Esophagus (tissue), 2 donors: ENCODE measurements at regions not wholly inside any gene's neighbourhood (a gene's known extent, or its start where the extent isn't known, plus 50 kb on each side); places are given as distances from the start of the nearest gene placed in this dataset.

Source experiments
- H3K27ac ChIP-seq, 2 donors: one replicate each; pipeline ENCODE4 v1.5.1; 2013; ENCODE audit warnings: low read depth in 2 of 2, mild to moderate bottlenecking in 2 of 2, inconsistent platforms in 1 of 2, low read length in 1 of 2, moderate library complexity in 1 of 2
- H3K27me3 ChIP-seq, 2 donors: one replicate each; pipeline ENCODE4 v1.6.1; 2013; ENCODE audit warnings: low read length in 2 of 2, control low read depth in 1 of 2, mild to moderate bottlenecking in 1 of 2; ENCODE audit not compliant: insufficient read depth in 2 of 2, control insufficient read depth in 1 of 2
- H3K36me3 ChIP-seq, 2 donors: one replicate each; pipeline ENCODE4 v1.6.1; 2013; ENCODE audit warnings: low read length in 1 of 2; ENCODE audit not compliant: control insufficient read depth in 2 of 2, insufficient read depth in 2 of 2
- H3K4me1 ChIP-seq, 2 donors: one replicate each; pipeline ENCODE4 v1.6.1; 2013; ENCODE audit warnings: low read length in 1 of 2; ENCODE audit not compliant: control insufficient read depth in 2 of 2, insufficient read depth in 2 of 2
- H3K4me3 ChIP-seq, 2 donors: one replicate each; pipeline ENCODE4 v1.5.1; 2013; ENCODE audit warnings: low read length in 2 of 2, mild to moderate bottlenecking in 2 of 2, low read depth in 1 of 2, moderate library complexity in 1 of 2
- H3K9me3 ChIP-seq, 2 donors: one replicate each; pipeline ENCODE4 v1.6.1; 2013; ENCODE audit warnings: mild to moderate bottlenecking in 2 of 2, low read depth in 1 of 2, low read length in 1 of 2, moderate library complexity in 1 of 2; ENCODE audit not compliant: control insufficient read depth in 2 of 2, insufficient read depth in 1 of 2
- WGBS, 2 donors: extraction: QIAGEN DNeasy Blood & Tissue Kit; methylation state at CpG; one replicate each; pipeline ENCODE4 v1.1.7; 2013; 5-methylcytosine and 5-hydroxymethylcytosine counted together
- donor health status: healthy with polysubstance abuse.
- donor health status: Bipolar disorder and iron deficiency.

DNA sequence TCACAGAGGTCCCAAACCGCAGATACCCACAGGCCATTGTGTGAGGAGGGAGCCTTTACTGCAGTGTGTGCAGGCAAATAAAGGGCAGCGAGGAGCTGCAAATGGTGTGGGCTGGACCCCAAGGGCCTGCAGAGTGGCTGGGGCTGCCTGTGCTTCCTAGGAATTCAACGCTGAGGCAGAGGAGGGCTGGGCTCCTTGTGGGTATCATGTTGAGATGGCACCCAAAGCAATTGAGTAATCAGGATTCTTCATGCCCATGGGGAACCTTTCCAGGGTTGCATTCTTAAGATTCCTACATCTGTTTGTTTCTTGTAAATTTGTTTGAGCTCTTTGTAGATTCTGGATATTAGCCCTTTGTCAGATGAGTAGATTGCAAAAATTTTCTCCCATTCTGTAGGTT lies 85.4 kb upstream of the LIPC start:
- 78 to 86% methylated on average over 3 of the region's 3 CpGs for WGBS, 2 donors
- Histone ChIP-seq H3K27ac (no peak overlapping the region), H3K4me3 (no peak overlapping the region), H3K4me1 (no peaks in the 10 kb centered on the region), H3K36me3 (no peaks in the 10 kb centered on the region), H3K27me3 (no peaks in the 10 kb centered on the region), H3K9me3 (no peaks in the 10 kb centered on the region)

GRCh38 chr15:58348095-58348812 lies 83.5 kb upstream of the LIPC start:
- WGBS, 2 donors, result 77 to 94% methylated on average over 1 of the region's 1 CpG
- Histone ChIP-seq H3K27ac (no peak overlapping the region), H3K4me1 (no peaks in the 10 kb centered on the region), H3K36me3 (no peaks in the 10 kb centered on the region), H3K4me3 (no peak overlapping the region), H3K9me3 (no peaks in the 10 kb centered on the region), H3K27me3 (no peaks in the 10 kb centered on the region)

DNA sequence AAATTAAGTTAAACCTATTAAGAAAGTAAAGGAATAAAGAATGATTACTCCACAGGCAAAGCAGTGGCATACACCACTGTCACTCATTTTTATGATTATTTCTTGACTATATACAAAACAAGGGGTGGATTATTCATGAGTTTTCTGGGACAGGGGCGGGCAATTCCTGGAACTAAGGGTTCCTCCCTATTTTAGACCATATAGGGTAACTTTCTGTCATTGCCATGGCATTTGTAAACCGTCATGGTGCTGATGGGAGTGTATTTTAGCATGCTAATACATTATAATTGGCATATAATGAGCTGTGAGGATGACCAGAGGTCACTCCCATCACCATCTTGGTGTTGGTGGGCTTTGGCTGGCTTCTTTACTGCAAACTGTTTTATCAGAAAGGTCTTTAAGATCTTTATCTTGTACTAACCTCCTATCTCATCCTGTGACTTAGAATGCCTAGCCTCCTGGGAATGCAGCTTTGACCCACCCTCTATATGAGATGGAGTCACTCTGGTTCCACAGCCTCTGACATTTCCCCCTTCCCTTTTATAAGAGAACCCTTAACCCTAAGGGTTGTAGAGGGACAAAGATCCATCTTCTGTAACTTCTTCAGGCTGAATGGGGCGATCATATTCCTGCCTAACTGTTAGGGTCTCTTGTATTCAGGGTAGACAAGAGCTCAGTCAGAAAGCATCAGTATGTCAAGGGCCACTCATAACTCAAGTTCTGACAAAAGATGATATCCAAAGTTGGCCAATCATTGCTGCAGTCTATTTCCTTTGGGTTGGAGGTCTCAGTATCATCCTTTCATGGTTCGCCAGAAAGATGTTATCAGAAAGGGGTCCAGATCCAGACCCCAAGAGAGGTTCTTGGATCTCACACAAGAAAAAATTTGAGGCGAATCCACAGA lies 79.5 kb upstream of the LIPC start:
- WGBS, 2 donors, result 91 to 92% methylated on average over 5 of the region's 5 CpGs
- no peak overlapping the region for H3K27ac ChIP-seq
- no peaks in the 10 kb centered on the region for H3K27me3 ChIP-seq
- no peaks in the 10 kb centered on the region for H3K4me1 ChIP-seq
- no peak overlapping the region for H3K4me3 ChIP-seq
- H3K36me3 ChIP-seq, result no peaks in the 10 kb centered on the region
- H3K9me3 ChIP-seq, result no peaks in the 10 kb centered on the region

- WGBS, 2 donors, result 85 to 87% methylated on average over 9 of the region's 9 CpGs
- no peaks in the 10 kb centered on the region for H3K36me3 ChIP-seq
These were observed 76.3 kb upstream of the LIPC start for GRCh38 chr15:58355382-58355971.

DNA sequence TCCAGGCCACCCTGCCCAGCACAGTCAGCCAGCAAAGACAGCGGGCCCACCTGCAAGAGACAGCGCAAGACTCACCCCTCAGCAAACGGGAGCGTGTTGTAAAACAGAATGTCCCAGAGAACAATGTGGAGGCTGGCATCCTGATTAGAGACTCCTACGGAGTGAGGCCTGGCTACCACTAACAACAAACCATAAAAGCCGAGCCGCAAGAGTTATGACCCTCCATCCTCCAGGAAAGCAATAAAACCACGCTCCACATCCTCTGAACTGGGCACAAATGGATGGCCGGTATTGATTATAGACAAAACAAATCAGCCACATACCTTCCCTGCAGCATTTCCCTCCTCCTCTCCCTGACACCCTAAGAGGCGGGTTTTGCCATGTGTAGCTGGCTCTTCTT lies 75.8 kb upstream of the LIPC start:
- WGBS, 2 donors, result 88 to 93% methylated on average over 10 of the region's 10 CpGs
- Histone ChIP-seq H3K36me3 (no peaks in the 10 kb centered on the region), H3K4me1 (no peaks in the 10 kb centered on the region)

More at GRCh38 chr15:58355382-58355971, 76.3 kb upstream of the LIPC start:
- H3K4me3 ChIP-seq, result no peak overlapping the region
- H3K9me3 ChIP-seq, result no peaks in the 10 kb centered on the region
- no peaks in the 10 kb centered on the region for H3K27me3 ChIP-seq
- H3K4me1 ChIP-seq, result no peaks in the 10 kb centered on the region
- H3K27ac ChIP-seq, result no peak overlapping the region

GRCh38 chr15:58357529-58358476 lies 74.0 kb upstream of the LIPC start:
- no peak overlapping the region for H3K27ac ChIP-seq
- H3K4me1 ChIP-seq, result peaks cover under 1 to 3% of the 10 kb centered on the region in 2 donors
- 82 to 84% methylated on average over 9 of the region's 9 CpGs for WGBS, 2 donors
- no peak overlapping the region for H3K4me3 ChIP-seq
- no peaks in the 10 kb centered on the region for H3K36me3 ChIP-seq
- H3K9me3 ChIP-seq, result no peaks in the 10 kb centered on the region
- no peaks in the 10 kb centered on the region for H3K27me3 ChIP-seq

More for the DNA sequence above, 75.8 kb upstream of the LIPC start:
- H3K27me3 ChIP-seq, result no peaks in the 10 kb centered on the region
- no peaks in the 10 kb centered on the region for H3K9me3 ChIP-seq
- no peak overlapping the region for H3K4me3 ChIP-seq
- H3K27ac ChIP-seq, result no peak overlapping the region

DNA sequence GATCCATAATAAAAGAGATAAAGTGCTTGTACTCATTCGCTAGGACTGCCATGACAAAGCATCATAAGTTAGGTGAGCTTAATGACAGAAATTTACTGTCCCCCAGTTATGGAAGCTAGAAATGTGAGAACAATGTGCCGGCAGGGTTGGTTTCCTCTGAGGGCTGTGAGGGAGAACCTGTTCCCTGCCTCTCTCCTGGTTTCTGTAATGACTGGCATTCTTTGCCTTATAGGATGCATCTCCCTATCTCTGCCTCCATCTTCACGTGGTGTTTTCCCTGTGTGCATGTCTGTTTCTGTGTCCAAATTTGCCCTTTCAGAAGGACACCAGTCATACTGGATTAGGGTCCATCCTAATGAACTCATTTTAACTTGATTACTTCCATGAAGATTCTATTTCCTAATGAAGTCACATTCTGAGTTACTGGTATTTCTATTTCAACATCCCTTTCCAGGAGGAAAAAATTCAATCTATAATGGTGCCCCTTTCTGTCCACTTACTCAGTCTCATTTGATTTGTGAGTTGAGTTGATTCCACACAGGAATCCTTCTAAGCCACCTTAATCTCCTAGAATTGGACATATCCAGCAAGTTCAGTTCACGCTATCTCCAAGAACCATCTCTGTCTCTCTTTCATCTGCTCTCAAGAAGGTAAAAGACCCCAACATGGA lies 71.2 kb upstream of the LIPC start:
- Histone ChIP-seq H3K4me3 (no peak overlapping the region), H3K9me3 (no peaks in the 10 kb centered on the region), H3K27me3 (no peaks in the 10 kb centered on the region), H3K27ac (no peak overlapping the region), H3K4me1 (peaks cover 2 to 4% of the 10 kb centered on the region in 2 donors), H3K36me3 (no peaks in the 10 kb centered on the region)
- WGBS, 2 donors, result 92 to 95% methylated on average over 4 of the region's 4 CpGs

- Histone ChIP-seq H3K4me1 (peaks cover 2 to 4% of the 10 kb centered on the region in 2 donors), H3K4me3 (no peak overlapping the region), H3K27me3 (no peaks in the 10 kb centered on the region), H3K36me3 (no peaks in the 10 kb centered on the region), H3K9me3 (no peaks in the 10 kb centered on the region), H3K27ac (no peak overlapping the region)
- 78 to 79% methylated on average over 5 of the region's 5 CpGs for WGBS, 2 donors
These were observed 70.5 kb upstream of the LIPC start for GRCh38 chr15:58361273-58361759.
